KOPT-K1 (cell line): ENCODE measurements at regions not wholly inside any gene's neighbourhood (a gene's known extent, or its start where the extent isn't known, plus 50 kb on each side); places are given as distances from the start of the nearest gene placed in this dataset.

Source experiments
- H3K27ac ChIP-seq: fragments of 200-600 bp; sonication (generic); 2 replicates; pipeline ENCODE4 v1.5.1; 2016; ENCODE audit warnings: antibody characterized with exemption, mild to moderate bottlenecking, low read depth, low read length; ENCODE audit not compliant: poor library complexity, severe bottlenecking
- H3K36me3 ChIP-seq: fragments of 200-600 bp; sonication (generic); 2 replicates; pipeline ENCODE4 v1.5.1; 2017; ENCODE audit warnings: antibody characterized with exemption, mild to moderate bottlenecking, low read length, moderate library complexity; ENCODE audit not compliant: insufficient read depth
- H3K9me3 ChIP-seq: fragments of 200-600 bp; sonication (generic); 2 replicates; pipeline ENCODE4 v1.5.1; 2017; ENCODE audit warnings: antibody characterized with exemption, low read length, mild to moderate bottlenecking; ENCODE audit not compliant: insufficient read depth, poor library complexity, severe bottlenecking

DNA sequence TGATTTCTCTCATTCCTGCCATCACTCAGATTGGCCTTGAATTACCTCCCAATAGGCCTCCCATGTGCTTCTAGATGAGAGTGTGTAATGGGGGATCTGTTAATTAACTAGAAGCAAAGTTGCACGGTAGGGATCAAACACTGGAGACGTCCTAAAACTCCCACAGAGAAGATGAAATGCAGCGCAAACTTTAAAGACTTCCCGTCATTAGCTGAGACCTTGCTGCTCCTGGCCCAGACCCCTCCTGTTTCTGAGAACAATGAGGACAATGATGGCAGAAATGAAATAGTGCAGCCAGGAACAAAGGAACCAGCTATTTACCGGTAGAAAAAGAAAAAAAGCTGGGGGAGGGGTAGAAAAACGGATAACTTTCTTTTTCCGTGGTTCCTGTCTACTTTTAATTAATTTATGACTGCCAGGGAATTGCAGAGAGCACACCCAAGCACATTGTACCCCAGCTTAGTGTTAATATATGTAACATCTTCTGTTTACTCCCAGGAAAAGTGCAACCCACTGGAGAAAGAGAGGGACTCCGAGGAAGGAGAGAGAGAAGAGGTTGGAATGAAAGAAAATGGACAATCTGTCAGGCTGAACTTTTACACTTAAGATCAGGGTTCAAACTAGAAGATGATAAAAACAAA, 280.7 kb upstream of the SOX5 start:
- no peak overlapping the region for H3K27ac ChIP-seq
- H3K9me3 ChIP-seq, result no peaks in the 10 kb centered on the region
- no peaks in the 10 kb centered on the region for H3K36me3 ChIP-seq

DNA sequence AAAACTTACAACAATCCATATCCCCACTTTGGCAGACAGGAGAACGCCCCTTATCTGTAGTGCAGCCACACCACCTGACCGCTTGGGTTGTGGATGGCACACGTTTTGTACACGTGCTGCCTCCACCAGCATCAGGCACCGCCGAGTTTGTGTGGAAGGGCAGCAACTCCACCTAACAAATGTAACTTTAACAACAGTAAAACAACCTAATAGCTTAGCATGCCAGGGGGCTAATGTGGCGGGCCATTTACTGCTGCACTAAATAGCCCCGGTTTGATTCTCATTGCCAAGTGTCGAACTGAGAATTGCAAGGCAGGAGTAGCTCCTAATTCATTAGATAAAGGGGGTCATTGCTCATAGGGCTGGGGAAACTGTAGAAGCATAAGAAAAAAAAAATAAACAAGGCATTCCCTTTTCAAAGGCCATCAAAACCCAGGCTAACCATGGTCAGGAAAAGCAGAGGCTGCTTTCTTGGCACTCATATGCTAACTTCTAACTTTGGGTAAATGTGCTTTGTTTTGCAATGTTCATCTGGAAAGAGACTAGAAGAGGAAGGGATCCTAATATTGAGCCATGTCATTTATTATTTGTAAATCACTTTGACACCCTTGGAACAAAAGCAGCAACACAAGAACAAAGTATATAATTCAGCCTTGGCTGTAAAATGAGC, 279.7 kb upstream of the SOX5 start:
- H3K27ac ChIP-seq, result no peak overlapping the region
- no peaks in the 10 kb centered on the region for H3K36me3 ChIP-seq
- H3K9me3 ChIP-seq, result no peaks in the 10 kb centered on the region

DNA sequence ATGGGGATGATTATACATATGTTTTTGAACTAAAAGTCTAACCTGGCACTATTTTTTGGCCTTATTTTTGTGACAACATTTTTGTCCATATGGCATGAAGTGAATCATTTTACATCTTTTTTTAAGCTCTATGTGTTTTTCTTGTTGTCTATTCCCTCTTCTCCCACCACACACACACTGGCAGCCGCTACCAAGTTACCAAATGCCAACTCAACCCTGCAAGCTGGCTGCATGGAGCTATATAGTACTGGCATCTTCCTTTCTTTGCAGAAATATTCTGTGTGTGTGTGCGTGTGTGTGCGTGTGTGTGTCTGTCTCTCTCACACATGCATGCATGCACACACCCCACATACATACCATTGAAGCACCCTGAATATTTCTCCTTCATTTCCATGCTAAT, 278.9 kb upstream of the SOX5 start:
- H3K27ac ChIP-seq, result no peak overlapping the region
- H3K9me3 ChIP-seq, result no peaks in the 10 kb centered on the region
- no peaks in the 10 kb centered on the region for H3K36me3 ChIP-seq

DNA sequence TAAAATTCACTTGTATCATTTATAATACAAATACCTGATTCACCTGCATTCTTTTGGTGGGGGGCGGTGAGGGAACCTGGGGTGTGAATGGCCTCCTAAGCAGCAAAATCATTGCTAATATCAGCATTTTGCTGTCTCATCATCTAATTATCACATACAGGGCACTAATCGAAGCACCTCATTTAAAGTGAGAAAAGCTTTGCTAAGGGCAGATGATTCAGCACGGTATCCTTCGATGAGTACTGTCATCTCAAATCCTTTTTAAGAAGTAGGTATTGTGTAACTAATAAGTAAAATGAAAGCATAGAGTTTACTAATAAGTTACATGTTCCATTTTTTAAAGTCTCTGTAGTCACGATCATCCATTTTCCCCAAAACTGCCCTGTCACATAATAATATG, 278.1 kb upstream of the SOX5 start:
- Histone ChIP-seq H3K36me3 (no peaks in the 10 kb centered on the region), H3K27ac (no peak overlapping the region), H3K9me3 (no peaks in the 10 kb centered on the region)

DNA sequence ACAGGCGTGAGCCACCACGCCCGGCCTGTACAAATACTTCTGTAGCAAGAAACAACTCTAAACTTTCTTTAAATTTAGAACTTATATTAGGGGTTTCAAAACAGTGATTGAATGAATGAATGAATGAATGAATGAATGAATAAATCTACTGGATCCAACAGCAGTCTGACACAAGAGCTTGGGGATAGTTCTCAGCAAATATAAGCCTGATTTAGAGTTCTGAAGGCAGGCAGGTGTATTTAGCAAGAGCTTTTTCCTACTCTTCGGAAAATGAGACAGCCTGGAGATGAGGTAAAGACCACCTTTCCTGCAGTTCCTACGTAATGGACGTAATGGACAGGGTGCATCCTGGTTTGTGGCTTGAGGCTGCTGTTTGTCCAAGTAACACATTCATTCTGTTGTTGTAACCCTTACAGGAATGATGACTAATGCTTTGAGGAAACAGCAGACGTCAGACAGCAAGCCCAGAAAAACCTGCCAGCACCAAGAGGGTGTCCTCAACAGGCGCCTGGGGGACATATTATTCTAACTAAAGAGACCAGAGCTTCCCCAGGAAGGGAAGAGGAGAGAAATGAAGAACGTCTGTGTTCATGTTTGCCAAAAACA, 277.4 kb upstream of the SOX5 start:
- H3K9me3 ChIP-seq, result no peaks in the 10 kb centered on the region
- H3K36me3 ChIP-seq, result no peaks in the 10 kb centered on the region
- H3K27ac ChIP-seq, result no peak overlapping the region

DNA sequence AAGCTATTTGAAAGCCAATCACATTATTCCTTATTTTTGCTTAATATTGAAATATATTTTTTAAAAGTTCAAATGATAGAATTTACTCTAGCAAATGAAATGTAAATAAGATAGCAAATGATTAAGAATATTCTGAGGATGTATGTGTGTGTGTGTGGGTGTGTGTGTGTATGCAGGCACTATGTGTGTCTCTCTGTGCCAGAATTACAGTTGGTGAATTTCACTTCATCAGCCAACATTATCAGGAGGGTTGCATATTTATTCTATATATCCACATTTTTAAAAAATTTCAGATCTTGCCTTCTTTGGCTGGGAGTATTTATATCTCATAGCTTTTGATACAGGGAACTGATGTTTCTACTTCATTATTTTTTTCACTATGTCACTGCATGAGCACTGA, 274.9 kb upstream of the SOX5 start:
- no peaks in the 10 kb centered on the region for H3K36me3 ChIP-seq
- H3K27ac ChIP-seq, result no peak overlapping the region
- no peaks in the 10 kb centered on the region for H3K9me3 ChIP-seq

DNA sequence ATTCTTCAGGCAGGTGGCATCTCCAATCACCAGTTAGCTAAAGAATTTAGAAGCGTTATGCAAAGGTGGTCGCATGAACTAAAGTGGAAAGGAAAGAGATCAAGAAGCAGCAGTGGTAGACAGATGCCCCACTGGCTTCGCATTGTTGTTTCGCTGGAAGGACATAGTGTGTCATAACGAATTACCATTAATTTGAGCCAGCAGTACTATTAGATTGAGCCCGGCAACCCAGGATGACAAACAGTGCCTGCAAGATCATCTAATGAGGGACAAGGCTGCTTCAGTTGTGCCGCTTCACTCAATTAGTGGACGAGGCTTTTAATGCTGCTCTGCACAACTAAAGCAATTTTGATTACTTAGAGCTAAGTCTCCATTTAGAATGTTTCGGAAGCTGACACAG, 274.5 kb upstream of the SOX5 start:
- H3K27ac ChIP-seq, result no peak overlapping the region

DNA sequence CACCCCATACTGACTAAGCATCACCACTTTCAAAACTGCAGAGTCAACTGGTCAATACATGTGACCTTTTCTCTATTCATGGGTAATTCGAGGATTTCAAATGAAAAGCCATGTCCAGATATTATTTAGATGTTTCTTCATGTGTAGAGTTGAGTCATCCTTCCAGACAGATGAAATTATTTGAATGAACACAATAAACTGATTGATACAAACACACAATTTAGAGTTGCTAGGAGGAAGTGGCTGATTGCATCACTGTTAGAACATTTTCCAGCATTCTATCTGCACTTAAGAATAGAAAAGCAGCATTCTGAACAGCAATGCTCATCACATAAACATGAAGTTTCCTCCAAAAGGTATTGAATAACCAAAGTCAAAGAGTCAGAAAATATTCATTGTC, 273.5 kb upstream of the SOX5 start:
- H3K36me3 ChIP-seq, result no peaks in the 10 kb centered on the region
- H3K27ac ChIP-seq, result no peak overlapping the region
- no peaks in the 10 kb centered on the region for H3K9me3 ChIP-seq

More for the DNA sequence above, 274.5 kb upstream of the SOX5 start:
- Histone ChIP-seq H3K9me3 (no peaks in the 10 kb centered on the region), H3K36me3 (no peaks in the 10 kb centered on the region)

DNA sequence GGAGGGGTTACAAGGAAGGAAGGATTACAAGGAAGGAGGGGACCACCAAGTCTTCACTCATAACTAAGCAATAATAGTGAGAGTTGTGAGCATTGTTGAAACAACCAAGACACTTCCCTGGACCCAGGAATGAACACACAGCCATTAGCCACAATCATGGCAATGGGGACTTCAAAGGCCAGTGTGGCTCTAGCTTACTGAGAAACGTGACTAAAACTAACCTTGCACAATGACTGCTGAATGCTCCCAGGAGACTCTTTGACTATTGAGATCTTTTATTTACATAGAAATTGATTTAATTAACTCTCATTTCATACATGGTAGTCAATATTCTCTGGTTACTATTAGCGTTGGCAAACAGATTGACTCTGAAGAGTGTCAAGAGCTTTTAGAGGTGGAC, 263.0 kb upstream of the SOX5 start:
- Histone ChIP-seq H3K9me3 (no peaks in the 10 kb centered on the region), H3K27ac (no peak overlapping the region), H3K36me3 (no peaks in the 10 kb centered on the region)

DNA sequence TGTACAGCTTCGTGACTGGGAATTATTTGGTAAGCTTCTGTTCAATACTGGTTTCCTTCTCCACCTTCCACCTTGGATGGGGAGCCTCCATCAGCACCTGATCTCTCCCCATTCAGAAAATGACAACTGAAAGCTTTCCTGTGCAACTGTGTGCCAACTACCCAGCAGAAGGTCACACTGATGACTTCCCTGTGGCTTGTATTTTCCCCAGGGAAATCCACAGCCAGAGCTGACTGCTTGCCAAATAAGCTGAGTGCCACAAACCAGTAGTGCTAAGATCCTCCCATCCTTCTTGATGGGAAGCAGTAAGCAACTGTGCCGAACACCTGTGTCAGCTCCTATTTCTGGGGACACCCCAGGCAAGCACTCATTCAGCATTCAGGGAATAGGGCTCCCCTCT, 257.2 kb upstream of the SOX5 start:
- Histone ChIP-seq H3K27ac (no peak overlapping the region), H3K36me3 (no peaks in the 10 kb centered on the region), H3K9me3 (no peaks in the 10 kb centered on the region)

DNA sequence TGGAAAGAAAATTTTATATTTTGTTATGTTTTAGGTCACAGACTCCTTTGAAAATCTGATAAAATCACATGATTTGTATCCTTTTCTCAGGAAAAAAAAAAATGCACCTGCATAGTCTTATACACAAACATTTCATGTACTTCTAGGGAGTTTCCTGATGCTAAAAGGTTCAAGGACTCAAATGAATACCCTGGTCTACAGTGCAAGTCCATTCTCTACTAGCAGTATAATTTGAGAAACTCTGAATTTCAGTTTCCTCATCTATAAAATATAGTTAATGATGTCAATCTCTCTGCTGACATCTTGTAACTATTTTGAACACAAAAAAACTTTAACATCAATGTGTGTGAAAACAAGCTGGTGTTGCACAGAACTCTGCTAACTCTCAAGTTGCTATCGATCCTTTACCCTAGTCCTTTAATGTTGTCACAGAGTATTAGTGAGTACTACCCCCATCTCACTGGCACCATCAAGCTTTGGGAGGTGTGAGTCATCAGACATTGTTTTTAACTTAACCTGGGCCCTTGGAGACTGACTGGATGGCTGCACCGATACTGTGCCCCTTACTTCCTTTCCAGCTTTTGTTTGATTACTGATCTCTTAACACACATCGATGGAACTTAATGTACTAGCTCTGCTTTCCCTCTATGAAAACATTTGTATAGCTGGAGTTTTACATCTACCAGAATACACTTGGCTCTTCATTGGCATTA, 251.9 kb upstream of the SOX5 start:
- no peak overlapping the region for H3K27ac ChIP-seq
- H3K36me3 ChIP-seq, result no peaks in the 10 kb centered on the region
- no peaks in the 10 kb centered on the region for H3K9me3 ChIP-seq

DNA sequence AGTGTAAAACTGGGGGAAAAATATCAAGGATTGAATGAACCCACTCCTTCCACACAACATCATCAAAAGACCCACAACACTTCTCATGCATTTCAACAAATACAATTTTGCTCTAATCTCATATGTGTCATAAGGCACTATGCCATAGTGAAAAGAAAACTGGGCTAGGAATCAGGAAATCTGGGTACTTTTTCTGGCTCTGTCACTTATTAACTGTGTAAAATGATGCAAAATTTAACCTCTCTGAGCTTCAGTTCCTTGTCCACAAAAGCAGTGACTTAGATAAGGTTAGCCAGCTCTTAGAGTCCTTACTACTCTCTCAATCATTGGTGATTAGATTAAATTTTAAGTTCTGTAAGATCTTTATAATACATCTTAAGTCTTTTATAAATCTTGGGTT, 250.5 kb upstream of the SOX5 start:
- Histone ChIP-seq H3K36me3 (no peaks in the 10 kb centered on the region), H3K27ac (no peak overlapping the region), H3K9me3 (no peaks in the 10 kb centered on the region)

DNA sequence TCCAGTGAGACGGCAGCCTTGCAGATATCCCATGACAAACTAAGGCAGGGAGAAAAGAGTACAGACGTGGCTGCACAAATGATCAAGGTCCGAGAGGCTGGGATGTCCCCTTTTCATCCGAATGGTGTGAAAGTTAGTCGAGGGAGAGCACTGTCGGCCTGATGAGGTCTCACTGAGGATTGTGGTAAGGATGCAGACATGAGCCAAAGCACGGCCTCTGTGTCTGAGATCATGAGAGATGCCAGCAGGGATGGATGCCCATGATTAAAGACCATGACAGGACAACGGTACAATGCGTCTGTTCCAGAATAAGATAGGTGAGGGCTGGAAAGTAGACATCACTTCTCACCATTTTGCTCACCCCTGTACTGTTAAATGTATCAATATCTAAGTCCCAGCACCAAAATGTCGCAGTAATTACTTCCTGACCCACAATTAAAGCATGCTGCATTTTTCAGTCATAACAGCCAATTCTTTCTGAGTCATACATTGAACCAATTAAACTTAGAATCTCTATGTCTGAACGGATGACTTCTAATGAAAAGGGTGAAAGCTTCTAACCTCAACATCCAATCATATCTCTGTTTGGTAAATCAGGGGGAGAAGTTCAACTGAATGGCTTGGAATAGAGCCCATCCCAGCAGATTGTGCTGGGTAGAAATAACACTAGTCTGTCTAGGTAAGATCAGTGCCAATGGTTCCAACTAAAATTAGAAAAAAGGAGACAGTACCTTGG, 249.6 kb upstream of the SOX5 start:
- no peaks in the 10 kb centered on the region for H3K9me3 ChIP-seq
- H3K36me3 ChIP-seq, result no peaks in the 10 kb centered on the region
- H3K27ac ChIP-seq, result no peak overlapping the region

DNA sequence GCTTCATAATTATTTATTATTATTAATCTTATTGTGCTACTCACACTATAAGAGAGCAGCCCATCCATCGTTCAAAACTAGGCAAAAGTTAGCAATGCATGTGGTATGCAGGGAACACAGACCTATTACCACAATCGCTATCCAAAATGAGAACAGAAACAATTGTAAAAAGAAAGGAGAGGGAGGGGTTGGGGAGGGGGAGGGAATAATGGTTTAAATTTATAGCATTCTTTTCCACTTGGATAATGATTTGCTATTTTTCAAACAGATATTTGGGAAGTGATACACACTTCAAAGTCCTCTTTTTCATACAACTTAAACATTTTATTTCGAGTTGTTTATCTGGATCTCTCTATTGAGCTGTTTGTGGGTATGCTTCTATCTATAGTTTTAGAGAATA, 248.6 kb upstream of the SOX5 start:
- no peaks in the 10 kb centered on the region for H3K9me3 ChIP-seq
- no peak overlapping the region for H3K27ac ChIP-seq
- H3K36me3 ChIP-seq, result no peaks in the 10 kb centered on the region

DNA sequence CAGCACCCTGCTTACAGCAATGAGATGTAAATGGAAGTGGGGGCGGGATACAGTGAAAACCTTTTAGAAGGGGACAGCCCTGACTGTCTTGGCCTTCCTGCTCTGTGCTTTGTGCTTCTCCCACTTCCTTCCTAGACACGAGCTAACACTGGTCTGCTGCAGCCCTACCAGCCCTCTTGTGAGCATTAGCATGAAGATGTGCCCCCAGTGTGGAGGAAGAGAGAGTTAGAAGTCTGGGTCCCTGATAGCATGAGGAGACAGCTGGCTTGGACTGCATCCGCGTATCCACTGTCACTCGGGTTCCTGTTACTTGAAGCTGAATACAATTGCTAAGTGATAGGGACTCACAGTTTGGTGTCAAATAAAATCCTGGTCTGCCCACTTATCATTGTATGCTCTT, 248.1 kb upstream of the SOX5 start:
- H3K36me3 ChIP-seq, result no peaks in the 10 kb centered on the region
- H3K27ac ChIP-seq, result no peak overlapping the region
- H3K9me3 ChIP-seq, result no peaks in the 10 kb centered on the region
